ENCODE measurements at regions not wholly inside any gene's neighbourhood (a gene's known extent, or its start where the extent isn't known, plus 50 kb on each side); places are given as distances from the start of the nearest gene placed in this dataset.

DNA sequence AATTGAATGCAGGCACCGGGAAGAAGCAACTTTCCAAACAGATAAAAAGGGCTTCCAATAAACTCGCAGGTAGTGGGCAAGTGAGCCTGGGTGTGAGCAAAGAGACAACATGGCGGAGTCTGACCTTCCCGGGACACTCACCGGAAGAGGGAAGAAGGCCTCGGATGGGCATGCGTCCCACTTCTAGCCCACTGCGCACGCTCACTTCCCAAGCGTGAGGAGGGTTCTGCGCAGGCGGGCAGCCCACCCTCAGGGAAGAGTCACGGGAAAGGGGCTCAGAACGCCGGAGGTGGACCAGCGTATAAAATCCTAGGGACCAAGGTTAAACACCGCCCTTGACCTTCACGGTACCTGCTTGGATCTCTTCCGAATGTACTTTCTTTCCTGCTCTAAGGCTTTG is 95.5 kb upstream of the AFDN start:
- H3K36me3 ChIP-seq = no peaks in the 10 kb centered on the region
- DNase-seq = no peak
- TF ChIP-seq CTCF (IDR thresholded peaks at IDR 0.05; ENCODE audit: borderline replicate concordance) = no peak
- no peaks in the 10 kb centered on the region for H3K27me3 ChIP-seq (ENCODE audit: low read depth)
- no peak overlapping the region for H3K4me3 ChIP-seq
- H3K27ac ChIP-seq (replicated peaks) = no peak overlapping the region
- H3K9me3 ChIP-seq (replicated peaks) = no peaks in the 10 kb centered on the region
- intact Hi-C loops (cut with micrococcal nuclease) = no loop called here
- peaks cover 13% of the 10 kb centered on the region for H3K4me1 ChIP-seq

DNA sequence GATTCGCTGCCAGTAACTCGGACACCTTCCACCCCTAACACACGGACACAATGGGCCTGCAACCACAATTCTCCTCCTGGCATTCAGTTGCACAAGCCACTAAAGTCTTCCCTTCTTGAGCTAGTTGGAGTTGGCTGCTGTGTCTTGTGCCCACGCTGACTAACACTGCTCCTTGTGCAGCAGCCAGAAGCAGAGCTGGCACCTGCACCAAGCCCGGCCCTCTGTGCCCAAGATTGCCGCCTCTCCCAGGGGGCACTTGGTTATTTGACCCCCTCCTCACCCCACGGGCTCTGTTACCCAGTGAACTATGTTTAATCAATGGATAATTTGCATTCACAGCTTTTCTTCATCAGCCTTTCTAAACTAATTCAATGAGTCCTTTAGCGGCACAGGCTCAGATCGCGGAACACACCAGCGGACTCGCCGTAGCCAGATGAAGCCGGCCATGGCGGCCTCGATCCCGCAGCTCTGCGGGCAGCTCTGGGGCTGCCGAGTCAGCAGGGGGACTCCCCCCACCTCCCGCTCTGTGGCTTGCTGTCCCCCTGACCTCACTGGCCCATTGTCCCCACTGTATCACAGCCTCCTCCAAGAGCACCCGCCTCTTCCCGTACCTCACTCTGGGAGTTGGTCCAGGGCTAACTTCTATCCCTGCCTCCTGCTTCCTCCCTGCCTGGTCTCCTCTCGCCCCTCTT is 94.8 kb upstream of the AFDN start:
- no peak for DNase-seq
- no peaks in the 10 kb centered on the region for H3K36me3 ChIP-seq
- no peak overlapping the region for H3K27ac ChIP-seq (replicated peaks)
- H3K27me3 ChIP-seq (ENCODE audit: low read depth) = no peaks in the 10 kb centered on the region
- TF ChIP-seq CTCF (IDR thresholded peaks at IDR 0.05; ENCODE audit: borderline replicate concordance) = no peak
- peaks cover 13% of the 10 kb centered on the region for H3K4me1 ChIP-seq
- H3K9me3 ChIP-seq (replicated peaks) = no peaks in the 10 kb centered on the region
- no peak overlapping the region for H3K4me3 ChIP-seq
- intact Hi-C loops (cut with micrococcal nuclease) = no loop called here

GRCh38 chr6:167733740-167734661 is 92.7 kb upstream of the AFDN start:
- intact Hi-C loops (cut with micrococcal nuclease) = no loop called here
- H3K4me3 ChIP-seq = no peak overlapping the region
- peak overlapping the region; percentile 48 for H3K27ac ChIP-seq (replicated peaks)
- peaks cover 13% of the 10 kb centered on the region for H3K4me1 ChIP-seq
- no peaks in the 10 kb centered on the region for H3K36me3 ChIP-seq
- DNase-seq = no peak
- no peak for TF ChIP-seq CTCF (IDR thresholded peaks at IDR 0.05; ENCODE audit: borderline replicate concordance)
- no peaks in the 10 kb centered on the region for H3K27me3 ChIP-seq (ENCODE audit: low read depth)
- no peaks in the 10 kb centered on the region for H3K9me3 ChIP-seq (replicated peaks)

DNA sequence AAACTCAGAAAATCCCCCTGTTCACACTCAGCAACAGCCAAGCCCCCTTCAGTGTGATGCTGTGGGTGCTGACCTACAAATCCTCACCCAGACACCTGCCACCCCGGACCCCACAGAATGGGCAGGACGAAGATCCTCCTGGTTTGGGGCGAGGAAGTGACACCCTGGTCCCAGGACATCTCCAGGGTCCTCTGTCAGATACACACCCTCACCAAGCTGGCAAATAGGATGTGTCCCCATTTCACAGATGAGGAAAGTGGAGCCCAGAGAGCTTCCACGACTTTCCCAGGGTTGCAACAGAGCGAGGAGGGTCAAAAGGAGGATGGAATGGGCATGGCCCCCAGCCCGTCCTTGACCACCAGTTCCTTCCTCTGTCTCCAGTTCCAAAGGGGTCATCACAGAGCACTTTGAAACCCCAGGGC is 92.0 kb upstream of the AFDN start:
- Histone ChIP-seq H3K36me3 (no peaks in the 10 kb centered on the region), H3K27ac (replicated peaks) (peak overlapping the region; percentile 48), H3K27me3 (ENCODE audit: low read depth) (no peaks in the 10 kb centered on the region), H3K9me3 (replicated peaks) (no peaks in the 10 kb centered on the region), H3K4me1 (peaks cover 13% of the 10 kb centered on the region), H3K4me3 (no peak overlapping the region)
- DNase-seq = no peak
- intact Hi-C loops (cut with micrococcal nuclease) = no loop called here
- TF ChIP-seq CTCF (IDR thresholded peaks at IDR 0.05; ENCODE audit: borderline replicate concordance) = no peak

DNA sequence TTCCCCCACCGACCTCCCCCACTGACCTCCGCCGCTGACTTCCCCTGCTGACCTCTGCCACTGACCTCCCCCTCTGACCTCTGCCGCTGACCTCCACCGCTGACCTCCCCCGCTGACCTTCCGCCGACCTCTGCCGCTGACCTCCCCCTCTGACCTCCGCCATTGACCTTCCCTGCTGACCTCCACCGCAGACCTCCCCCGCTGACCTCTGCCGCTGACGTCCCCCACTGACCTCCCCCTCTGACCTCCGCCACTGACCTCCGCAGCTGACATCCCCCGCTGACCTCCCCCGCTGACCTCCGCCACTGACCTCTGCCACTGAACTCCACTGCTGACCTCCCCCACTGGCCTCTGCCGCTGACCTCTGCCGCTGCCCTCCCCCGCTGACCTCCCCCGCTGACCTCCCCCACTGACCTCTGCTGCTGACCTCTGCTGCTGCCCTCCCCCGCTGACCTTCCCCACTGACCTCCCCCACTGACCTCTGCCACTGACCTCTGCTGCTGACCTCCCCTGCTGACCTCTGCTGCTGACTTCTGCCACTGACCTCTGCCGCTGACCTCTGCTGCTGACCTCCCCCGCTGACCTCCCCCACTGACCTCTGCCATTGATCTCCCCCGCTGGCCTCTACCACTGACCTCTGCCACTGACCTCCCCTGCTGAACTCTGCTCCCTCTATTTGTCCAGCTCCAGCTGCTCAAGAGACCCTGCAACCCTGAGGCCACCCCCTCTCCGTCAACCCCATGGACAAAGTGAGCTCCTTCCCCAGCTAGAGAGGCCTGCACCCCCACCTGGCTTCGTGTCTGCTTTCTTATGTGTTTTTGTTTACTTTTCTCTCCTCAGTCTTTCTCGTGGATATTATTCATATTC is 91.4 kb upstream of the AFDN start:
- TF ChIP-seq CTCF (IDR thresholded peaks at IDR 0.05; ENCODE audit: borderline replicate concordance) = no peak
- intact Hi-C loops (cut with micrococcal nuclease) = no loop called here
- no peak overlapping the region for H3K27ac ChIP-seq (replicated peaks)
- H3K27me3 ChIP-seq (ENCODE audit: low read depth) = no peaks in the 10 kb centered on the region
- H3K4me3 ChIP-seq = no peak overlapping the region
- no peaks in the 10 kb centered on the region for H3K36me3 ChIP-seq
- DNase-seq = no peak
- H3K4me1 ChIP-seq = peaks cover 13% of the 10 kb centered on the region
- no peaks in the 10 kb centered on the region for H3K9me3 ChIP-seq (replicated peaks)

Measured in left ventricle myocardium inferior (tissue), 1 donor.